Memory B cell (primary cell): ENCODE measurements at regions not wholly inside any gene's neighbourhood (a gene's known extent, or its start where the extent isn't known, plus 50 kb on each side); places are given as distances from the start of the nearest gene placed in this dataset.

Experiments
- ATAC-seq: fragments of 150-1000 bp; cut with Tn5 transposase; 2 replicates; pipeline ENCODE4 v1.10.0; 2021; ENCODE audit warnings: low read depth, mild to moderate bottlenecking, moderate library complexity
- DNase-seq, 2 donors: peaks; one replicate each; pipeline ENCODE4 v3.0.0; 2022; ENCODE audit warnings: low spot score in 2 of 2
- H3K27ac Mint-ChIP-seq: one replicate; pipeline ENCODE4 v1.8.0; 2022; ENCODE audit warnings: mild to moderate bottlenecking, moderate library complexity, mixed read lengths
- H3K27me3 Mint-ChIP-seq: one replicate; pipeline ENCODE4 v1.8.0; 2022; ENCODE audit warnings: mixed read lengths
- H3K36me3 Mint-ChIP-seq: one replicate; pipeline ENCODE4 v1.8.0; 2022; ENCODE audit warnings: mild to moderate bottlenecking, mixed read lengths
- H3K4me1 Mint-ChIP-seq: one replicate; pipeline ENCODE4 v1.8.0; 2022; ENCODE audit warnings: mixed read lengths
- H3K4me3 Mint-ChIP-seq: one replicate; pipeline ENCODE4 v1.8.0; 2022; ENCODE audit warnings: mild to moderate bottlenecking, moderate library complexity, mixed read lengths
- H3K9me3 Mint-ChIP-seq: one replicate; pipeline ENCODE4 v1.8.0; 2022; ENCODE audit warnings: mixed read lengths

GRCh38 chr7:106775975-106776607, 89.0 kb upstream of the PIK3CG start:
- Mint-ChIP-seq H3K36me3 (no peaks in the 10 kb centered on the region), H3K9me3 (no peaks in the 10 kb centered on the region), H3K4me1 (peaks cover 4% of the 10 kb centered on the region), H3K4me3 (no peak overlapping the region), H3K27me3 (peaks cover 2% of the 10 kb centered on the region), H3K27ac (no peak overlapping the region)
- ATAC-seq (no peak), DNase-seq (no peak)

DNA sequence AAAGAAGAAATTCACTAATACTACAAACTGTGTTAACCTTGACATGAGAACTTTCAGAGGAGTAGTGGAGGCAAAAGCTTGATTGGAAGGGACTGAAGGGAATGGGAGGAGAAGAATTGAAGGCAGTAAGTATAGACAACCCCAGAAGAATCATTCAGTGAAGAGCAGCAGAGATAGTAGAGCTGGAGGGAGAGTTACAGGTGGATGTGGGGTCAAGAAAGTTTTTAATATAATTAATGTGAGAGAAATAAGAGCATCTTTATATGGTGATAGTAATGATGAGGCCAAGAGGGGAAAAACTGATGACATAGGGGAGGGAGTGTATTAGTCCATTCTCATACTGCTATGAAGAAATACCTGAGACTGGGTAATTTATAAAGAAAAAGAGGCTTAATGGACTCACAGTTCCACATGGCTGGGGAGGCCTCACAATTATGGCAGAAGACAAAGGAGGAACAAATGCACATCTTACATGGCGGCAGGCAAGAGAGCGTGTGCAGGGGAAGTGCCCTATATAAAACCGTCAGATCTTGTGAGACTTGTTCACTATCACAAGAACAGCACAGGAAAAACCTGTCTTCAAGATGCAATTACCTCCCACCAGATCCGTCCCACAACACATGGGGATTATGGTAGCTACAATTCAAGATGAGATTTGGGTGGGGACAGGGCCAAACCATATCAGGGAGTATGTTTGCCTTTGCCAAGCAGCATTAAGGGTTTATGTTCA, 88.3 kb upstream of the PIK3CG start:
- DNase-seq (no peak), ATAC-seq (no peak)
- H3K27ac Mint-ChIP-seq = no peak overlapping the region
- no peaks in the 10 kb centered on the region for H3K9me3 Mint-ChIP-seq
- no peak overlapping the region for H3K4me3 Mint-ChIP-seq
- peaks cover 4% of the 10 kb centered on the region for H3K4me1 Mint-ChIP-seq
- H3K36me3 Mint-ChIP-seq = no peaks in the 10 kb centered on the region
- peaks cover 2% of the 10 kb centered on the region for H3K27me3 Mint-ChIP-seq

GRCh38 chr7:106777674-106778299, 87.3 kb upstream of the PIK3CG start:
- DNase-seq (no peak), ATAC-seq (no peak)
- H3K4me1 Mint-ChIP-seq = peaks cover 4% of the 10 kb centered on the region
- peaks cover 2% of the 10 kb centered on the region for H3K27me3 Mint-ChIP-seq
- H3K4me3 Mint-ChIP-seq = no peak overlapping the region
- no peak overlapping the region for H3K27ac Mint-ChIP-seq
- H3K36me3 Mint-ChIP-seq = no peaks in the 10 kb centered on the region
- no peaks in the 10 kb centered on the region for H3K9me3 Mint-ChIP-seq

GRCh38 chr7:106778656-106779250, 86.3 kb upstream of the PIK3CG start:
- H3K27ac Mint-ChIP-seq = no peak overlapping the region

GRCh38 chr7:106779877-106780276, 85.2 kb upstream of the PIK3CG start:
- ATAC-seq (no peak), DNase-seq (no peak)
- Mint-ChIP-seq H3K9me3 (no peaks in the 10 kb centered on the region), H3K27ac (no peak overlapping the region), H3K4me3 (no peak overlapping the region), H3K27me3 (no peaks in the 10 kb centered on the region), H3K4me1 (peaks cover 4% of the 10 kb centered on the region), H3K36me3 (no peaks in the 10 kb centered on the region)

More at GRCh38 chr7:106778656-106779250, 86.3 kb upstream of the PIK3CG start:
- Mint-ChIP-seq H3K4me3 (no peak overlapping the region), H3K27me3 (peaks cover 2% of the 10 kb centered on the region), H3K4me1 (peaks cover 4% of the 10 kb centered on the region), H3K9me3 (no peaks in the 10 kb centered on the region), H3K36me3 (no peaks in the 10 kb centered on the region)
- DNase-seq (no peak), ATAC-seq (no peak)

GRCh38 chr7:106781007-106781406, 84.1 kb upstream of the PIK3CG start:
- DNase-seq (no peak), ATAC-seq (no peak)
- H3K9me3 Mint-ChIP-seq = no peaks in the 10 kb centered on the region
- no peak overlapping the region for H3K4me3 Mint-ChIP-seq
- H3K27ac Mint-ChIP-seq = no peak overlapping the region
- no peaks in the 10 kb centered on the region for H3K27me3 Mint-ChIP-seq
- H3K36me3 Mint-ChIP-seq = no peaks in the 10 kb centered on the region
- H3K4me1 Mint-ChIP-seq = peaks cover 4% of the 10 kb centered on the region

DNA sequence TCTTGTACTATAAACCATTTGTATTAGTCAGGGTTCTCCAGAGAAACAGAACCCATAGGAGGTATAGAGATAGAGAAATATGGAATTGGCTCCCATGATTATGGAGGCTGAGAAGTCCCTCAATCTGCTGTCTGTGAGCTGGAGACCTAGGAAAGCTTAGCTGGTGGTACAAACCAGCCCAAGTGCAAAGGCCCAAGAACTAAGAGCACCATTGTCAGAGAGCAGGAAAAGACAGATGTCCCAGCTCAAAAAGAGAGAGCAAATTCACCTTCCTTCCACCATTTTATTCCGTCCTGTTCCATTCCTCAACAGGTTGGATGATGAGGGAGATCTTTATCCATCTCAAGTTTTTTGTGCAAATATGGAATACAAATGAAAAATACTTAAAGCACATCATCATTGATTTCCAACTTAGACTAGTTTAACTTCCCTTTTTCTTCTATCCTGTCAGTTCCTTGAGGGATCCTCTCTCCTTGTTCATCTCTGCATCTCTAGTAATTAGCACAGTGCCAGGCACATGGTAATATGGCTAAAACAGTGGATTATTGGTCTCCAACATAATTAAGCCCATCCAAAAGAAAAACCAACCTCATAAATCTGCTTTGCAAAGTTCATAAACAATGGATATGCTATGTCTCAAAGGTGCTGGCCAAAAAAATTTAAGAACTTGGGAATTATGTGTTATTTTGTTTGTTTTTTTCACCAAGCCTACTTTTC, 83.1 kb upstream of the PIK3CG start:
- Mint-ChIP-seq H3K27ac (no peak overlapping the region), H3K9me3 (no peaks in the 10 kb centered on the region), H3K36me3 (no peaks in the 10 kb centered on the region), H3K4me1 (peaks cover 4% of the 10 kb centered on the region), H3K27me3 (no peaks in the 10 kb centered on the region), H3K4me3 (no peak overlapping the region)
- ATAC-seq (no peak), DNase-seq (no peak)

DNA sequence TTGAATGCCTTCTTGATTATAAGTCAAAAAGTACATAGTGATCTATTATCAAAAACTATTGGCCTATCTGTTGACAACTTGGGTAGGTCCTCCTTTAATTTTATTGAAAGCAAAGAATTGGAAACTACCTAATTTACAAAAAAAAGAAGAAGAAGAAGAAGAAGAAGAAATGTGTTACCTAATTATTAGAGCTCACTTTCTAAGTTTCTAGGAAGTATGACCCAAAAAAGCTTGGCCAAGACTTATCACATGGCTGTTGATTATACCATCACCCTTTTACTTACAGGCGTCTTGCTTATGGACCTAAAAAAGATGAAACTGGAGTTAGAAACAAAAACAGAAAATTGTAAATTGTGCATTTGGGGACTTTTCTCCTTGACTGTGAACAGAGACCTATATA, 81.8 kb upstream of the PIK3CG start:
- Mint-ChIP-seq H3K36me3 (no peaks in the 10 kb centered on the region), H3K4me1 (no peaks in the 10 kb centered on the region), H3K9me3 (no peaks in the 10 kb centered on the region), H3K27ac (peak overlapping the region; percentile 29), H3K27me3 (peaks cover 2% of the 10 kb centered on the region), H3K4me3 (no peak overlapping the region)
- ATAC-seq = no peak
- no peak for DNase-seq

DNA sequence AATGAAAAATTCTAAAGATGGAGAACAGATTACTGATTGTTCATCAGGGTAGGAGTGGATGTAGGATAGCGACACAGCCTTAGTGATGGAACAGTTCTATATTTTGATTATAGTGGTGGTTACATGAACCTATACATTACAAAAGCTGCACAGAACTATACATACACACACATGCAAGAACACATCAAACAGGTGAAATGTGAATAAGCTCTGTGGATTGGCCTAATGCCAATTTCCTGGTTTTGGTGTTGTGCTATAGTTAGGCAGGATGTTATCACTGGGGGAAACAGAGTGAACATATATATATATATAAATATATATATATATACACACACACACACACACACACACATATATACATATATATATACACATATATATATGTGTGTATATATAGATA, 76.4 kb upstream of the PIK3CG start:
- Mint-ChIP-seq H3K4me1 (no peaks in the 10 kb centered on the region), H3K9me3 (no peaks in the 10 kb centered on the region), H3K27me3 (peaks cover 2% of the 10 kb centered on the region), H3K36me3 (no peaks in the 10 kb centered on the region), H3K27ac (no peak overlapping the region), H3K4me3 (no peak overlapping the region)
- ATAC-seq (no peak), DNase-seq (no peak)

DNA sequence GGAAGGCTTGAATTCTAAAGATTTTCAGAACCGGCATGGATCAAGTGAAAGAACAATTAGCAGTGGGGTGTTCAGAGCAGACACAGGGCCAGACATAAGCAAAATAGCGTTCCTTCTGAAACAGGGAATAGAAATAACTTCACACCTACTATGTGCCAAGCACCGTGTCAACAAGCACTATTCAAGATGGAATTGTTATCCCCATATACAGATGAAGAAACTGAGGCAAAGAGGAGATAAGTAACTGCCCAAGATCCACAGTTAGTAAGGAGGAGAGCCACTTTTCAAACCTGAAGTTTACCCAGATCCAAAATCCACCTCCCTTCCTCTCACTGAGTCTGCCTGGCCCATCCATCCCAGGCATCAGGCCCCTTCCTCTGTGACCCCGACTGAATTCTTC, 73.6 kb upstream of the PIK3CG start:
- H3K9me3 Mint-ChIP-seq = no peaks in the 10 kb centered on the region
- no peaks in the 10 kb centered on the region for H3K4me1 Mint-ChIP-seq
- no peak overlapping the region for H3K27ac Mint-ChIP-seq
- H3K27me3 Mint-ChIP-seq = peaks cover 2% of the 10 kb centered on the region
- H3K4me3 Mint-ChIP-seq = no peak overlapping the region
- DNase-seq = no peak
- H3K36me3 Mint-ChIP-seq = no peaks in the 10 kb centered on the region
- no peak for ATAC-seq

DNA sequence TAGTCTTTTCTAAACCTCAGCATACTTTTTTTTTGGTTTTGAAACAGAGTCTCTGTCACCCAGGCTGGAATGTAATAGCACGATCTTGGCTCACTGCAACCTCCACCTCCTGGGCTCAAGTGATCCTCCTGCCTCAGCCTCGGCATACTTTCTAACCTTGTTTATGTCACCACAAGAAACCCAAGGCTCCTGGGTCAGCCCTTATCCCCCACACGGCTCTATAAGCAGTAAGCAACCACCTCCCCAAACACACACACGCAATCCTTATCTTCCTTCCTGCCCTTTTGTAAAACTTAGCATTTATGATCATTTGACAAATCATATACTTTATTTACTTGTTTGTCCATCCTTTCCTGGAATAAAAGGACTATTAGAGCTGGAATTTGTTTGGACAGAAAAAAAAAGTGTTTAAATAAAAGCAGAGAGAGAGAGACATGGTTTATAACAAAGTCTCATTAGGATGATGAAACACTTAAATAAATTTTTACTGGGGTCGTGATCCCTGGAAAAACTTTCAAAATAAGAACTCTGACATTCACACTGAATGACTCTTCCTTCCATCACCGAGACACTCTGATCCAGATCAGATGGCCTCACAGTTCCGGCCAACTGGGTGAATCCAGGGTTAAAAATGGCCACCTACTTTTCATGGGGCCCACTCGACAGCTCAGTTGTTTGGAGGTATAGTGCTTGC, 72.7 kb upstream of the PIK3CG start:
- Mint-ChIP-seq H3K4me1 (no peaks in the 10 kb centered on the region), H3K27ac (no peak overlapping the region), H3K9me3 (peaks cover 1% of the 10 kb centered on the region), H3K36me3 (no peaks in the 10 kb centered on the region), H3K4me3 (no peak overlapping the region), H3K27me3 (peaks cover 2% of the 10 kb centered on the region)
- ATAC-seq (no peak), DNase-seq (no peak)

DNA sequence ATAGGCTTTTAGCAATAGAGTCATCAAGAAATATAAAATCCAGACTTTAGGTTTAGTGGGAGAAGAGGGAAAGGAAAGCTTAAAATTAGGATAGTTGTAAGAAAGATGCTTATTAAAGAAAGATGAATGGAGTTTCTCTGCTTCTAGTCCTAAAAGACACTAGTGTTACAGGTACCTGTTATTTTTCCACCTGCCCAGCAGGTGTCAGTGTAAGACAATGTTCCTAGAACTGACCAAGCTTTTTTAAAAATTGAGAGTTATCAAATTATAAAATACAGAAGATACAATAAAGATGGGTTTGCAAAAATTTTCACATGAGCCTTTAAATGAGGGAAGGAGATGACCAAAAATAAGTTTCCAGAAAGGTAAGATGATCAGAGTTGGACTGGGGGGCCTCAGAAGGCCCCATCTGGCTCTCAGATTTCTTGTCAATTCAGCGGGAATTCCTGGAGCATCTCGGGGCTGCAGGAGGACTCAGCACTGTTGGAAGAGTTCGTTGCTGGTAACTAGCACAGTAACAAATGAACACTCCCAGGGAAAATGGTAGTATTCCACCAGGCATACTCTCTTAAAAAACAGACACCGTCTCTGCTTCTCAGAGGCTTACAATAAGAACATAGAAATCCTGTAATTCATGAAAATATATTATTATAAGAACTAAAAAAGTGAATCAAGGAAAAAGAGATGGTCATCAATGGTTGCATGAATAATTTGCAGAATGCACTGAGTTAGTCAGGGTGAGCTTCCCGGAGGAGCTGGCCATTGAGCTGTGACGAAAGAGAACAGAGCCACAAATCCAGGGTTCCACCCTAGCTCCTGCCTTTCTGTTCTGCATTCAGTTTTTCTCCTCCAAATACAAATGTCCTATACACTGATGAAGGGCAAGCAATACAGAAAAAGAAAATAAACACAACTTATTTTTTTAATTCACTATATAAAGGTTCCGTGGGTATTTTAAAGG, 71.8 kb upstream of the PIK3CG start:
- Mint-ChIP-seq H3K4me1 (no peaks in the 10 kb centered on the region), H3K9me3 (peaks cover 1% of the 10 kb centered on the region), H3K36me3 (no peaks in the 10 kb centered on the region), H3K27ac (no peak overlapping the region), H3K4me3 (no peak overlapping the region), H3K27me3 (no peaks in the 10 kb centered on the region)
- ATAC-seq (peak; percentile 43), DNase-seq (peak; percentile 40 to 48)
